HG02884 (cell line): ENCODE measurements at regions not wholly inside any gene's neighbourhood (a gene's known extent, or its start where the extent isn't known, plus 50 kb on each side); places are given as distances from the start of the nearest gene placed in this dataset.
"Not testable (repeated sequence)": the region's sequence is repeated elsewhere in the genome, so short reads cannot be mapped to it uniquely, and the experiment has no call there.

Experiments
- ATAC-seq: cut with Tn5 transposase; IDR thresholded peaks from one replicate; pipeline ENCODE4 v1.9.1; 2021; ENCODE audit warnings: mild to moderate bottlenecking, moderate library complexity; ENCODE audit not compliant: unreplicated experiment

GRCh38 chr4:104330125-104330905, 164.4 kb downstream of the CXXC4 start:
- ATAC-seq, result no peak

GRCh38 chr4:104326991-104327694, 167.6 kb downstream of the CXXC4 start:
- not testable (repeated sequence) for ATAC-seq

- ATAC-seq, result no peak
Measured at GRCh38 chr4:104302731-104303130, 192.0 kb downstream of the CXXC4 start.

GRCh38 chr4:104294811-104295210, 199.9 kb downstream of the CXXC4 start:
- ATAC-seq, result no peak

- no peak for ATAC-seq
Measured at GRCh38 chr4:104286867-104287266, 207.8 kb downstream of the CXXC4 start.

- no peak for ATAC-seq
Measured at GRCh38 chr4:104283303-104283702, 211.4 kb downstream of the CXXC4 start.

- ATAC-seq, result no peak
Measured at GRCh38 chr4:104279744-104280143, 214.9 kb downstream of the CXXC4 start.

GRCh38 chr4:104272966-104273365, 221.7 kb downstream of the CXXC4 start:
- ATAC-seq, result no peak

- not testable (repeated sequence) for ATAC-seq
Measured at GRCh38 chr4:104269603-104270002, 225.1 kb downstream of the CXXC4 start.

GRCh38 chr4:104263100-104263499, 231.6 kb downstream of the CXXC4 start:
- no peak for ATAC-seq

GRCh38 chr4:104262678-104263077, 232.0 kb downstream of the CXXC4 start:
- no peak for ATAC-seq

GRCh38 chr4:104248726-104249125, 246.0 kb downstream of the CXXC4 start:
- no peak for ATAC-seq

- ATAC-seq, result no peak
Measured at GRCh38 chr4:104235967-104236366, 258.7 kb downstream of the CXXC4 start.

GRCh38 chr4:104217526-104217925, 277.2 kb downstream of the CXXC4 start:
- no peak for ATAC-seq

GRCh38 chr4:104211657-104212056, 283.0 kb downstream of the CXXC4 start:
- no peak for ATAC-seq

GRCh38 chr4:104210420-104210819, 284.3 kb downstream of the CXXC4 start:
- ATAC-seq, result no peak

- no peak for ATAC-seq
Measured at GRCh38 chr4:104206784-104207183, 287.9 kb downstream of the CXXC4 start.

GRCh38 chr4:104205116-104205515, 289.6 kb downstream of the CXXC4 start:
- no peak for ATAC-seq

- no peak for ATAC-seq
Measured at GRCh38 chr4:104188301-104188700, 306.4 kb downstream of the CXXC4 start.

GRCh38 chr4:104169437-104169836, 325.3 kb downstream of the CXXC4 start:
- ATAC-seq, result no peak

GRCh38 chr4:104166749-104167148, 327.9 kb downstream of the CXXC4 start:
- no peak for ATAC-seq

- ATAC-seq, result no peak
Measured at GRCh38 chr4:104163820-104164219, 330.9 kb downstream of the CXXC4 start.
